Cardiac muscle cell (in vitro differentiated cells and primary cell): ENCODE measurements at regions not wholly inside any gene's neighbourhood (a gene's known extent, or its start where the extent isn't known, plus 50 kb on each side); places are given as distances from the start of the nearest gene placed in this dataset.

Experiments
- DNase-seq, 2 donors: peaks; one replicate each; pipeline versions ENCODE4 v3.0.0 to v3.0.0-alpha.2; 2010 to 2017; ENCODE audit warnings: low read depth in 1 of 2, low spot score in 1 of 2
- H3K27ac ChIP-seq: fragments of 200-600 bp; sonication (generic); 2 replicates; pipeline ENCODE4 v1.5.1; 2016
- H3K27me3 ChIP-seq: fragments of 200-600 bp; sonication (generic); 2 replicates; pipeline ENCODE4 v1.6.0; 2016; ENCODE audit warnings: control low read depth
- H3K36me3 ChIP-seq: fragments of 200-600 bp; sonication (generic); 2 replicates; pipeline ENCODE4 v1.5.1; 2016; ENCODE audit warnings: control low read depth
- H3K4me1 ChIP-seq: fragments of 200-600 bp; sonication (generic); 2 replicates; pipeline ENCODE4 v1.8.1; 2017; ENCODE audit warnings: low read depth, mild to moderate bottlenecking, mixed run types
- H3K4me3 ChIP-seq: fragments of 200-600 bp; sonication (generic); 2 replicates; pipeline ENCODE4 v1.5.1; 2016; ENCODE audit warnings: mild to moderate bottlenecking
- H3K9me3 ChIP-seq: fragments of 200-600 bp; sonication (generic); 2 replicates; pipeline ENCODE4 v1.5.1; 2017; ENCODE audit warnings: low read depth, mild to moderate bottlenecking, control low read depth
- TF ChIP-seq, protein P1 (sequence below): IDR thresholded peaks from 2 replicates; pipeline ENCODE4 v1.5.1; 2012; ENCODE audit warnings: low read depth, mild to moderate bottlenecking, low read length

DNA sequence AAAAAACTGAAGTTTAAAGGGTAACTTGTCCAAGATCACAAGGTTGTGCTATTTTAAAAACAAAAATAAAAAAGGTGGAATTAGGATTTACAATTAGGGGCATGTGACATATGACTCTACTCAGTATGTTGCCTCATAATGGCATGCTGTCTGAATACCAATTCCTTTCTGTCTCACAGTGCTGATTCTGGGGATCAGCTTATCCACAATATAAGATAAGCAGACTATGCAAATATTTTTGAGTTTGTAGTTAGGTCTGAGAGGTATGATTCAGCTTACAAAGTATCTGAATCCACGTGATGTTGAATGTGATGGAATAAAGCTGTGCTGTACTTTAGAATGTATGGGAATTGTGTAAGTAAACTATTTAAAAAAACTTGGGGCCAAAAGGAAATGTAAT is 216.6 kb downstream of the HHIPL2 start:
- DNase-seq = peak in 1 of 2 donors; percentile 66
- Histone ChIP-seq H3K27ac (no peak overlapping the region), H3K4me1 (no peaks in the 10 kb centered on the region), H3K27me3 (no peaks in the 10 kb centered on the region), H3K4me3 (no peak overlapping the region), H3K36me3 (no peaks in the 10 kb centered on the region), H3K9me3 (no peaks in the 10 kb centered on the region)
- TF ChIP-seq, protein P1, sequence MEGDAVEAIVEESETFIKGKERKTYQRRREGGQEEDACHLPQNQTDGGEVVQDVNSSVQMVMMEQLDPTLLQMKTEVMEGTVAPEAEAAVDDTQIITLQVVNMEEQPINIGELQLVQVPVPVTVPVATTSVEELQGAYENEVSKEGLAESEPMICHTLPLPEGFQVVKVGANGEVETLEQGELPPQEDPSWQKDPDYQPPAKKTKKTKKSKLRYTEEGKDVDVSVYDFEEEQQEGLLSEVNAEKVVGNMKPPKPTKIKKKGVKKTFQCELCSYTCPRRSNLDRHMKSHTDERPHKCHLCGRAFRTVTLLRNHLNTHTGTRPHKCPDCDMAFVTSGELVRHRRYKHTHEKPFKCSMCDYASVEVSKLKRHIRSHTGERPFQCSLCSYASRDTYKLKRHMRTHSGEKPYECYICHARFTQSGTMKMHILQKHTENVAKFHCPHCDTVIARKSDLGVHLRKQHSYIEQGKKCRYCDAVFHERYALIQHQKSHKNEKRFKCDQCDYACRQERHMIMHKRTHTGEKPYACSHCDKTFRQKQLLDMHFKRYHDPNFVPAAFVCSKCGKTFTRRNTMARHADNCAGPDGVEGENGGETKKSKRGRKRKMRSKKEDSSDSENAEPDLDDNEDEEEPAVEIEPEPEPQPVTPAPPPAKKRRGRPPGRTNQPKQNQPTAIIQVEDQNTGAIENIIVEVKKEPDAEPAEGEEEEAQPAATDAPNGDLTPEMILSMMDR = no peak

DNA sequence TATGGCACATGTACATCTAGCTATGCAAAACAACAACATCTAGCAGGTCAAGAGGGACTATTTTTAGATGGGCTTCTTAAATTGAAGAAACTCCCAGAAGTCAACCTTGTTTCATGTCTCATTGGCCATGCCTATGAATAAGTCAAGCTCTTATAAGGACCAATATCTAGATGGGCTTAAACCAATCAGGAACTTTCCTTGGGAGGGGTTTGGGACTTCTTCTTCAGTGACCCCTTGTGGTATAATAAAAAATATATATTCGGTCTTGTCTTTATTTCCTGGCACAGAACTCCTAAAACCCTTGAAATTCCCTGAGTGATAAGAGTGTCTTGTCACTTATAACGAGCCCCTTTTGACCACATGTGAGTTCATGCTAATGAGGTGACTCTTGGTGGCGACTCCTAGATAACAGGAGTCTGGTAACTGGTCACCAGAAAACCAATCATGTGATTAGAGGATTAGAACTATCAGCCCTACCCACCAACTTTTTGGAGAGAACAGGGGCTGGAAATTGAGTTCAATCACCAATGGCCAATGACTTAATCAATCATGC is 218.3 kb downstream of the HHIPL2 start:
- Histone ChIP-seq H3K4me3 (no peak overlapping the region), H3K4me1 (no peaks in the 10 kb centered on the region), H3K27ac (no peak overlapping the region), H3K9me3 (no peaks in the 10 kb centered on the region), H3K36me3 (no peaks in the 10 kb centered on the region), H3K27me3 (no peaks in the 10 kb centered on the region)
- TF ChIP-seq, protein P1 = no peak
- no peak for DNase-seq

DNA sequence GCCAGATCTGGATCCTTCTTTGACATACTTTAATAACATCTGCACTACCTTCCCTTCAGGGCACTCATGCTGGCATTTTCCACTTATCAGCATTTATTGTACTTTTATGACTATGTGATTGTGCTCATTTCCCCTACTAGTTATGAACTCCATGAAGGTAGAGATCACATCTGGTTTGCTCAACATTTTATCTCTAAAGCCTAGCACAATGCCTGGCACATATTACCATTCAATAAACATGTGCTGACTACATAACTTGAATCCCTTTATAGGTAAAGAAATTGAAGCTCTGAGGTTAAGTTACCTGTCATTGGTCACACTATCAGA is 221.2 kb downstream of the HHIPL2 start:
- H3K27me3 ChIP-seq = no peaks in the 10 kb centered on the region
- TF ChIP-seq, protein P1 = no peak
- H3K36me3 ChIP-seq = no peaks in the 10 kb centered on the region
- DNase-seq = no peak
- H3K27ac ChIP-seq = no peak overlapping the region
- no peaks in the 10 kb centered on the region for H3K4me1 ChIP-seq
- H3K4me3 ChIP-seq = no peak overlapping the region
- H3K9me3 ChIP-seq = no peaks in the 10 kb centered on the region

DNA sequence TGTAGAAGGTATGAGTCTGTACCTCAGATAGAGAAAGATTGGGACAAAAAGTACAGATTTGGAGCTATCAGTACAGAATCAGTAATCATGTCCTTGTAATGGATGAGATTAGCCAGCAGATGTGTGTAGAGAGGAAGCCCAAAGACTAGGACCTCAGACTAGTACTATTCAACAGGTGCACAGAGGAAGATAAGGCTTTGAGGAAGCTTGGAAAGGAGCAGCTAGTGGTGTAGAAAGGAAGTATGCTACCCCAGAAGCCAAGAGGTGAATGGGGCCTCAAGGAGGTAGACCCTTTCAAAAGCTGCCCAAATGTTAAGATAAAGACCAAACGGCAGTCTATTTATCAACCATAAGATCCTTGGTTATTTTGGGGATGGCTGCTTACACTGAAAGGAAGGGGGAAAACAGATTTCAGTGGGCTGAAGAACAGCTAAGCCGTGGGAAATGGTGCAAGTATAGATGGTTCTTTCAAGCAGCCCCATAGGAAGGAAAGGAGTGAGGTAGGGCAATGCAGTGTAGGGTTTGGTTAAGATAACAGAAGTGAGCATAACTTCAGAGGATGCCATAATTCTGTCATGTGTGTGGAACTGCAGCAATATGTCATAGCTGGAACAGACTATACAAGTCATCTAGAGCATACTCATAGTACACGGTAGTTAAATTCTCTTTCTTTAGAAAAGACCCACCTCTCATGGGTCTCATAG is 221.7 kb downstream of the HHIPL2 start:
- H3K4me1 ChIP-seq = no peaks in the 10 kb centered on the region

DNA sequence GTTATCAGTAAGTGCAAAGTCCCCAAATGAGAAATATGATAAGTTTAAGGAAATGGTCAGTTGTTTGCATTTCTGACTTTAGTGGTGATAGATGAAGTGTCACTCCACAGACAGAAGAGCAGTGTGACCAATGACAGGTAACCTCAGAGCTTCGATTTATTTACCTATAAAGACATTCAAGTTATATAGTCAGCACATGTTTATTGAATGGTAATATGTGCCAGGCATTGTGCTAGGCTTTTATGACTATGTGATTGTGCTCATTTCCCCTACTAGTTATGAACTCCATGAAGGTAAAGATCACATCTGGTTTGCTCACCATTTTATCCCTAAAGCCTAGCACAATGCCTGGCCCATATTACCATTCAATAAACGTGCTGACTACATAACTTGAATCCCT is 222.4 kb downstream of the HHIPL2 start:
- TF ChIP-seq, protein P1 = no peak
- Histone ChIP-seq H3K27ac (no peak overlapping the region), H3K4me3 (no peak overlapping the region), H3K4me1 (no peaks in the 10 kb centered on the region), H3K9me3 (no peaks in the 10 kb centered on the region), H3K27me3 (no peaks in the 10 kb centered on the region), H3K36me3 (no peaks in the 10 kb centered on the region)
- no peak for DNase-seq

More for the DNA sequence above, 221.7 kb downstream of the HHIPL2 start:
- Histone ChIP-seq H3K27me3 (no peaks in the 10 kb centered on the region), H3K4me3 (no peak overlapping the region), H3K9me3 (no peaks in the 10 kb centered on the region), H3K36me3 (no peaks in the 10 kb centered on the region), H3K27ac (no peak overlapping the region)
- DNase-seq = no peak
- TF ChIP-seq, protein P1 = no peak
